ENCODE measurements at regions not wholly inside any gene's neighbourhood (a gene's known extent, or its start where the extent isn't known, plus 50 kb on each side); places are given as distances from the start of the nearest gene placed in this dataset.

- H3K4me3 ChIP-seq: no peak overlapping the region
- no peaks in the 10 kb centered on the region for H3K9me3 ChIP-seq
- H3K27ac ChIP-seq: no peak overlapping the region
- no peak for ATAC-seq
- ChIA-PET CTCF (no interaction called here), POLR2A (no interaction called here)
- DNase-seq (ENCODE audit: low read depth in 1 of 2, low spot score in 1 of 2): no peak
- 14% methylated on average over 4 of the region's 4 CpGs for WGBS (ENCODE audit: missing lambda C conversion rate)
- TF ChIP-seq RCOR1 (IDR thresholded peaks at IDR 0.05; ENCODE audit: low read depth, low read length): no peak
- no peak for TF ChIP-seq FOSL2 (IDR thresholded peaks at IDR 0.05)
- no peak for TF ChIP-seq FOSL2 (CRISPR knock-in tag; IDR thresholded peaks at IDR 0.05)
- TF ChIP-seq, protein P1, sequence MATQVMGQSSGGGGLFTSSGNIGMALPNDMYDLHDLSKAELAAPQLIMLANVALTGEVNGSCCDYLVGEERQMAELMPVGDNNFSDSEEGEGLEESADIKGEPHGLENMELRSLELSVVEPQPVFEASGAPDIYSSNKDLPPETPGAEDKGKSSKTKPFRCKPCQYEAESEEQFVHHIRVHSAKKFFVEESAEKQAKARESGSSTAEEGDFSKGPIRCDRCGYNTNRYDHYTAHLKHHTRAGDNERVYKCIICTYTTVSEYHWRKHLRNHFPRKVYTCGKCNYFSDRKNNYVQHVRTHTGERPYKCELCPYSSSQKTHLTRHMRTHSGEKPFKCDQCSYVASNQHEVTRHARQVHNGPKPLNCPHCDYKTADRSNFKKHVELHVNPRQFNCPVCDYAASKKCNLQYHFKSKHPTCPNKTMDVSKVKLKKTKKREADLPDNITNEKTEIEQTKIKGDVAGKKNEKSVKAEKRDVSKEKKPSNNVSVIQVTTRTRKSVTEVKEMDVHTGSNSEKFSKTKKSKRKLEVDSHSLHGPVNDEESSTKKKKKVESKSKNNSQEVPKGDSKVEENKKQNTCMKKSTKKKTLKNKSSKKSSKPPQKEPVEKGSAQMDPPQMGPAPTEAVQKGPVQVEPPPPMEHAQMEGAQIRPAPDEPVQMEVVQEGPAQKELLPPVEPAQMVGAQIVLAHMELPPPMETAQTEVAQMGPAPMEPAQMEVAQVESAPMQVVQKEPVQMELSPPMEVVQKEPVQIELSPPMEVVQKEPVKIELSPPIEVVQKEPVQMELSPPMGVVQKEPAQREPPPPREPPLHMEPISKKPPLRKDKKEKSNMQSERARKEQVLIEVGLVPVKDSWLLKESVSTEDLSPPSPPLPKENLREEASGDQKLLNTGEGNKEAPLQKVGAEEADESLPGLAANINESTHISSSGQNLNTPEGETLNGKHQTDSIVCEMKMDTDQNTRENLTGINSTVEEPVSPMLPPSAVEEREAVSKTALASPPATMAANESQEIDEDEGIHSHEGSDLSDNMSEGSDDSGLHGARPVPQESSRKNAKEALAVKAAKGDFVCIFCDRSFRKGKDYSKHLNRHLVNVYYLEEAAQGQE (IDR thresholded peaks at IDR 0.05): no peak
- TF ChIP-seq CHD2 (IDR thresholded peaks at IDR 0.05; ENCODE audit: low read length, partially characterized antibody): no peak
- no peak for TF ChIP-seq CBX2 (IDR thresholded peaks at IDR 0.05; ENCODE audit: borderline replicate concordance, low read depth)
- TF ChIP-seq BCL3 (IDR thresholded peaks at IDR 0.05): no peak
- TF ChIP-seq ZC3H11A (IDR thresholded peaks at IDR 0.05): no peak
- FAIRE-seq: no peak
- no peak overlapping the region for H3K4me2 ChIP-seq
- no peaks in the 10 kb centered on the region for H3K4me1 ChIP-seq
These were observed 665.9 kb downstream of the ZBBX start for GRCh38 chr3:166714206-166714605.

DNA sequence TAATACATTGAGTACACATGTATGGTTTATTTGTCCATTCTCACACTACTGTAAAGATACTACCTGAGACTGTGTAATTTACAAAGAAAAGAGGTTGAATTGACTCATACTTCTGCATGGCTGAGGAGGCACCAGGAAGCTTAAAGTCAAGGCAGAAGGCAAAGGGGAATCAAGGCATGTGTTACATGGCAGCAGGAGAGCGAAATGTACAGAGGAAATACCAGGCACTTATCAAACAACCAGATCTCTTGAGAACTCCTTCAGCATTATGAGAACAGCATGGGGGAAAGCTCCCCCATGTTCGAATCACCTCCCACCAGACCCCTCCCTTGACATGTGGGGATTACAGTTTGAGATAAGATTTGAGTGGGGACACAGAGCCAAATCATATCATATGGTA lies 666.3 kb downstream of the ZBBX start:
- DNase-seq (ENCODE audit: low read depth in 1 of 2, low spot score in 1 of 2): no peak
- WGBS (ENCODE audit: missing lambda C conversion rate): 6% methylated on average over 2 of the region's 2 CpGs
- Histone ChIP-seq H3K27ac (no peak overlapping the region), H3K9me3 (no peaks in the 10 kb centered on the region), H3K4me1 (no peaks in the 10 kb centered on the region), H3K4me3 (no peak overlapping the region), H3K4me2 (no peak overlapping the region)
- ChIA-PET POLR2A (no interaction called here), CTCF (no interaction called here)
- no peak for FAIRE-seq
- TF ChIP-seq MAZ (IDR thresholded peaks at IDR 0.05; ENCODE audit: borderline replicate concordance, low read depth, low read length) (no peak), ZC3H11A (IDR thresholded peaks at IDR 0.05) (no peak), RFX5 (IDR thresholded peaks at IDR 0.05) (no peak), NPAS2 (CRISPR knock-in tag; IDR thresholded peaks at IDR 0.05; ENCODE audit: borderline replicate concordance) (no peak), FOSB (CRISPR knock-in tag; IDR thresholded peaks at IDR 0.05) (no peak), CHD4 (IDR thresholded peaks at IDR 0.05; ENCODE audit: borderline replicate concordance) (no peak), NFE2L2 (conservative IDR thresholded peaks at IDR 0.05; ENCODE audit: low read length) (no peak), CBX2 (IDR thresholded peaks at IDR 0.05; ENCODE audit: borderline replicate concordance, low read depth) (no peak), PHF8 (IDR thresholded peaks at IDR 0.05; ENCODE audit: borderline replicate concordance, low read depth) (no peak), RCOR1 (IDR thresholded peaks at IDR 0.05; ENCODE audit: low read depth, low read length) (no peak)
- no peak for ATAC-seq

DNA sequence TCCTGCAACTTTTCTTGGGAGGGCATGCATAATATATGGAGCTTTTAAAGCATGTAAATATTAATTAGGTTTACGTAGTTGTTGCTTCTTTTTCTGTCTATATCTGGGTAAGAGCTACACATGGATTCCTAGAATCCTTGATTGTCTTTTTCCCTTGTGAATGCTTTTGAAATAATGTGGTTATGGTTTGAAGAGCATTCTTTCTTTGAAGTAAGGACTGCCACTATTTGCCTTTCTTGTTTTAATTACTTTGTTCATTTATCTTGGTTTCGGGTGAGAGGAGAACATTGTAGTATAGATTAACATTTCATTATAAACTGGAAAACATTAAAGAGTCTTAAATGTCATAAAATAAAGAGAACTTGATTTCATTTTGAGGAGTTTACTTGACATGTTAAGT lies 674.0 kb downstream of the ZBBX start:
- no peak for ATAC-seq
- Histone ChIP-seq H3K4me2 (no peak overlapping the region), H3K9me3 (no peaks in the 10 kb centered on the region; the same call in 2 of the 3 replicates), H3K4me3 (no peak overlapping the region), H3K4me1 (no peaks in the 10 kb centered on the region), H3K27ac (no peak overlapping the region)
- TF ChIP-seq CBX2 (IDR thresholded peaks at IDR 0.05; ENCODE audit: borderline replicate concordance, low read depth) (no peak), HOXA7 (CRISPR knock-in tag; IDR thresholded peaks at IDR 0.05) (no peak), CEBPB (IDR thresholded peaks at IDR 0.05) (no peak), BCL3 (IDR thresholded peaks at IDR 0.05) (no peak)
- TF ChIP-seq, protein P2, sequence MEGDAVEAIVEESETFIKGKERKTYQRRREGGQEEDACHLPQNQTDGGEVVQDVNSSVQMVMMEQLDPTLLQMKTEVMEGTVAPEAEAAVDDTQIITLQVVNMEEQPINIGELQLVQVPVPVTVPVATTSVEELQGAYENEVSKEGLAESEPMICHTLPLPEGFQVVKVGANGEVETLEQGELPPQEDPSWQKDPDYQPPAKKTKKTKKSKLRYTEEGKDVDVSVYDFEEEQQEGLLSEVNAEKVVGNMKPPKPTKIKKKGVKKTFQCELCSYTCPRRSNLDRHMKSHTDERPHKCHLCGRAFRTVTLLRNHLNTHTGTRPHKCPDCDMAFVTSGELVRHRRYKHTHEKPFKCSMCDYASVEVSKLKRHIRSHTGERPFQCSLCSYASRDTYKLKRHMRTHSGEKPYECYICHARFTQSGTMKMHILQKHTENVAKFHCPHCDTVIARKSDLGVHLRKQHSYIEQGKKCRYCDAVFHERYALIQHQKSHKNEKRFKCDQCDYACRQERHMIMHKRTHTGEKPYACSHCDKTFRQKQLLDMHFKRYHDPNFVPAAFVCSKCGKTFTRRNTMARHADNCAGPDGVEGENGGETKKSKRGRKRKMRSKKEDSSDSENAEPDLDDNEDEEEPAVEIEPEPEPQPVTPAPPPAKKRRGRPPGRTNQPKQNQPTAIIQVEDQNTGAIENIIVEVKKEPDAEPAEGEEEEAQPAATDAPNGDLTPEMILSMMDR (IDR thresholded peaks at IDR 0.05): no peak
- no peak for DNase-seq (ENCODE audit: low read depth in 1 of 2, low spot score in 1 of 2)
- FAIRE-seq: no peak
- ChIA-PET POLR2A (no interaction called here), CTCF (no interaction called here)
- 43% methylated on average over 2 of the region's 2 CpGs for WGBS (ENCODE audit: missing lambda C conversion rate)
